CD8-positive, alpha-beta memory T cell (primary cell): ENCODE measurements at regions not wholly inside any gene's neighbourhood (a gene's known extent, or its start where the extent isn't known, plus 50 kb on each side); places are given as distances from the start of the nearest gene placed in this dataset.

Experiments
- CTCF ChIA-PET: fragments of 350-600 bp; sonication (Branson Sonifier 250); formaldehyde crosslinking; loops from one replicate; lab custom pipeline; 2021; ENCODE audit warnings: antibody characterized with exemption; lab: Charles Lee
- POLR2A ChIA-PET: fragments of 350-600 bp; sonication (Branson Sonifier 250); formaldehyde crosslinking; loops from one replicate; lab custom pipeline; 2021; ENCODE audit warnings: antibody characterized with exemption; lab: Charles Lee
- DNase-seq, 5 donors: peaks; one replicate each; pipeline versions ENCODE4 v3.0.0 to v3.0.0-alpha.2; 2020 to 2022; ENCODE audit warnings: mixed read lengths in 1 of 5
- H3K27ac ChIP-seq: one replicate; pipeline ENCODE4 v1.7.0; 2013; ENCODE audit warnings: low read depth, mild to moderate bottlenecking, low read length, moderate library complexity
- H3K27me3 ChIP-seq: 2 replicates; pipeline ENCODE4 v1.7.0; 2013; ENCODE audit warnings: low read length, mild to moderate bottlenecking; ENCODE audit not compliant: insufficient read depth, poor library complexity, severe bottlenecking
- H3K36me3 ChIP-seq: 2 replicates; pipeline ENCODE4 v1.7.0; 2013; ENCODE audit warnings: mild to moderate bottlenecking, low read length, moderate library complexity; ENCODE audit not compliant: insufficient read depth
- H3K4me1 ChIP-seq: 2 replicates; pipeline ENCODE4 v1.7.0; 2013; ENCODE audit warnings: mild to moderate bottlenecking, low read length, moderate library complexity; ENCODE audit not compliant: insufficient read depth
- H3K4me3 ChIP-seq: 2 replicates; pipeline ENCODE4 v1.7.0; 2013; ENCODE audit warnings: mild to moderate bottlenecking, low read length
- H3K9me3 ChIP-seq: 2 replicates; pipeline ENCODE4 v1.7.0; 2013; ENCODE audit warnings: mild to moderate bottlenecking, low read length
- H3K27ac Mint-ChIP-seq, 8 donors: one replicate each; pipeline ENCODE4 v1.8.0; 2020 to 2021; ENCODE audit warnings: mixed read lengths in 8 of 8, mild to moderate bottlenecking in 6 of 8, inconsistent platforms in 3 of 8, moderate library complexity in 3 of 8
- H3K27me3 Mint-ChIP-seq, 2 donors: one replicate each; pipeline ENCODE4 v1.8.0; 2020 to 2021; ENCODE audit warnings: mixed read lengths in 2 of 2, mild to moderate bottlenecking in 1 of 2, moderate library complexity in 1 of 2
- H3K36me3 Mint-ChIP-seq, 3 donors: one replicate each; pipeline ENCODE4 v1.8.0; 2020 to 2021; ENCODE audit warnings: mixed read lengths in 3 of 3, inconsistent platforms in 1 of 3, mild to moderate bottlenecking in 1 of 3
- H3K4me1 Mint-ChIP-seq, 3 donors: one replicate each; pipeline ENCODE4 v1.8.0; 2020 to 2021; ENCODE audit warnings: mixed read lengths in 3 of 3, inconsistent platforms in 1 of 3, mild to moderate bottlenecking in 1 of 3
- H3K4me3 Mint-ChIP-seq, 7 donors: one replicate each; pipeline ENCODE4 v1.8.0; 2020 to 2021; ENCODE audit warnings: mixed read lengths in 7 of 7, mild to moderate bottlenecking in 6 of 7, moderate library complexity in 4 of 7, inconsistent platforms in 2 of 7
- H3K9me3 Mint-ChIP-seq, 5 donors: one replicate each; pipeline ENCODE4 v1.8.0; 2020 to 2022; ENCODE audit warnings: mixed read lengths in 5 of 5, mild to moderate bottlenecking in 3 of 5, moderate library complexity in 2 of 5, inconsistent platforms in 1 of 5

GRCh38 chr1:115496904-115497527 is 144.8 kb upstream of the VANGL1 start:
- H3K36me3 Mint-ChIP-seq, result no peaks in the 10 kb centered on the region
- no peaks in the 10 kb centered on the region for H3K4me1 Mint-ChIP-seq
- Histone ChIP-seq H3K27ac (no peak overlapping the region), H3K36me3 (no peaks in the 10 kb centered on the region), H3K27me3 (no peaks in the 10 kb centered on the region), H3K9me3 (no peaks in the 10 kb centered on the region), H3K4me1 (no peaks in the 10 kb centered on the region), H3K4me3 (no peak overlapping the region)
- no peak for DNase-seq
- no peaks in the 10 kb centered on the region for H3K9me3 Mint-ChIP-seq
- H3K27me3 Mint-ChIP-seq, result peaks cover 3 to 4% of the 10 kb centered on the region in 2 donors
- ChIA-PET CTCF (no interaction called here), POLR2A (no interaction called here)
- no peak overlapping the region for H3K27ac Mint-ChIP-seq
- no peak overlapping the region for H3K4me3 Mint-ChIP-seq

- Histone ChIP-seq H3K36me3 (no peaks in the 10 kb centered on the region), H3K4me1 (no peaks in the 10 kb centered on the region), H3K9me3 (no peaks in the 10 kb centered on the region), H3K27ac (no peak overlapping the region), H3K27me3 (no peaks in the 10 kb centered on the region), H3K4me3 (no peak overlapping the region)
- Mint-ChIP-seq H3K36me3 (no peaks in the 10 kb centered on the region), H3K27me3 (peaks cover 1 to 4% of the 10 kb centered on the region in 2 donors), H3K9me3 (no peaks in the 10 kb centered on the region), H3K27ac (no peak overlapping the region), H3K4me1 (no peaks in the 10 kb centered on the region), H3K4me3 (no peak overlapping the region)
- DNase-seq, result no peak
- POLR2A ChIA-PET, result no interaction called here
- CTCF ChIA-PET, result interaction anchor here (1.1 kb wide), 1 partner anchor 11 kb away, joined by 3 read pairs; no protein-coding TSS in a partner anchor
These were observed 146.1 kb upstream of the VANGL1 start for GRCh38 chr1:115495625-115496024.

- Mint-ChIP-seq H3K4me3 (no peak overlapping the region), H3K27me3 (peaks cover 1 to 4% of the 10 kb centered on the region in 2 donors), H3K4me1 (no peaks in the 10 kb centered on the region), H3K27ac (no peak overlapping the region), H3K9me3 (no peaks in the 10 kb centered on the region), H3K36me3 (no peaks in the 10 kb centered on the region)
- POLR2A ChIA-PET, result no interaction called here
- no peaks in the 10 kb centered on the region for H3K36me3 ChIP-seq
- CTCF ChIA-PET, result no interaction called here
- H3K27ac ChIP-seq, result no peak overlapping the region
- H3K4me3 ChIP-seq, result no peak overlapping the region
- no peaks in the 10 kb centered on the region for H3K27me3 ChIP-seq
- no peaks in the 10 kb centered on the region for H3K9me3 ChIP-seq
- no peak for DNase-seq
- H3K4me1 ChIP-seq, result no peaks in the 10 kb centered on the region
These were observed 146.7 kb upstream of the VANGL1 start for GRCh38 chr1:115495111-115495510.

GRCh38 chr1:115493834-115494233 is 147.9 kb upstream of the VANGL1 start:
- POLR2A ChIA-PET, result no interaction called here
- CTCF ChIA-PET, result no interaction called here

GRCh38 chr1:115492880-115493279 is 148.9 kb upstream of the VANGL1 start:
- Histone ChIP-seq H3K27ac (no peak overlapping the region), H3K4me3 (no peak overlapping the region), H3K27me3 (no peaks in the 10 kb centered on the region), H3K9me3 (no peaks in the 10 kb centered on the region), H3K36me3 (no peaks in the 10 kb centered on the region), H3K4me1 (no peaks in the 10 kb centered on the region)
- Mint-ChIP-seq H3K4me1 (no peaks in the 10 kb centered on the region), H3K9me3 (no peaks in the 10 kb centered on the region), H3K4me3 (no peak overlapping the region), H3K27me3 (peaks cover 0 to 1% of the 10 kb centered on the region in 2 donors), H3K27ac (no peak overlapping the region), H3K36me3 (no peaks in the 10 kb centered on the region)
- no peak for DNase-seq
- ChIA-PET POLR2A (no interaction called here), CTCF (no interaction called here)

More at GRCh38 chr1:115493834-115494233, 147.9 kb upstream of the VANGL1 start:
- Histone ChIP-seq H3K27ac (no peak overlapping the region), H3K4me3 (no peak overlapping the region), H3K4me1 (no peaks in the 10 kb centered on the region), H3K27me3 (no peaks in the 10 kb centered on the region), H3K9me3 (no peaks in the 10 kb centered on the region), H3K36me3 (no peaks in the 10 kb centered on the region)
- H3K27me3 Mint-ChIP-seq, result peaks cover 1 to 4% of the 10 kb centered on the region in 2 donors
- H3K9me3 Mint-ChIP-seq, result no peaks in the 10 kb centered on the region
- no peak overlapping the region for H3K27ac Mint-ChIP-seq
- no peak overlapping the region for H3K4me3 Mint-ChIP-seq
- no peak for DNase-seq
- H3K36me3 Mint-ChIP-seq, result no peaks in the 10 kb centered on the region
- no peaks in the 10 kb centered on the region for H3K4me1 Mint-ChIP-seq

GRCh38 chr1:115492019-115492595 is 149.7 kb upstream of the VANGL1 start:
- H3K4me1 ChIP-seq, result no peaks in the 10 kb centered on the region
- Mint-ChIP-seq H3K27me3 (no peaks in the 10 kb centered on the region), H3K36me3 (no peaks in the 10 kb centered on the region), H3K4me3 (no peak overlapping the region), H3K4me1 (no peaks in the 10 kb centered on the region), H3K9me3 (no peaks in the 10 kb centered on the region), H3K27ac (no peak overlapping the region)
- H3K9me3 ChIP-seq, result no peaks in the 10 kb centered on the region
- no peaks in the 10 kb centered on the region for H3K27me3 ChIP-seq
- H3K36me3 ChIP-seq, result no peaks in the 10 kb centered on the region
- CTCF ChIA-PET, result no interaction called here
- no peak overlapping the region for H3K27ac ChIP-seq
- DNase-seq, result no peak
- POLR2A ChIA-PET, result no interaction called here
- H3K4me3 ChIP-seq, result no peak overlapping the region

- no peaks in the 10 kb centered on the region for H3K9me3 ChIP-seq
- Mint-ChIP-seq H3K4me3 (no peak overlapping the region), H3K27ac (no peak overlapping the region), H3K36me3 (no peaks in the 10 kb centered on the region), H3K27me3 (no peaks in the 10 kb centered on the region), H3K4me1 (no peaks in the 10 kb centered on the region), H3K9me3 (no peaks in the 10 kb centered on the region)
- no peaks in the 10 kb centered on the region for H3K27me3 ChIP-seq
- ChIA-PET CTCF (no interaction called here), POLR2A (no interaction called here)
- no peak overlapping the region for H3K4me3 ChIP-seq
- H3K4me1 ChIP-seq, result no peaks in the 10 kb centered on the region
- no peak overlapping the region for H3K27ac ChIP-seq
- H3K36me3 ChIP-seq, result no peaks in the 10 kb centered on the region
- DNase-seq, result no peak
These were observed 150.3 kb upstream of the VANGL1 start for GRCh38 chr1:115491298-115492018.

- Histone ChIP-seq H3K36me3 (no peaks in the 10 kb centered on the region), H3K27ac (no peak overlapping the region), H3K9me3 (no peaks in the 10 kb centered on the region), H3K4me1 (no peaks in the 10 kb centered on the region), H3K4me3 (no peak overlapping the region), H3K27me3 (no peaks in the 10 kb centered on the region)
- H3K36me3 Mint-ChIP-seq, result no peaks in the 10 kb centered on the region
- no peaks in the 10 kb centered on the region for H3K4me1 Mint-ChIP-seq
- DNase-seq, result no peak
- H3K4me3 Mint-ChIP-seq, result no peak overlapping the region
- H3K27ac Mint-ChIP-seq, result no peak overlapping the region
- ChIA-PET POLR2A (no interaction called here), CTCF (no interaction called here)
- peaks cover 13 to 42% of the 10 kb centered on the region in 2 donors for H3K27me3 Mint-ChIP-seq
- H3K9me3 Mint-ChIP-seq, result peaks cover 0 to 2% (median 0%) of the 10 kb centered on the region in 5 donors
These were observed 141.0 kb upstream of the NGF start for GRCh38 chr1:115479055-115479482.
